ENCODE measurements at regions not wholly inside any gene's neighbourhood (a gene's known extent, or its start where the extent isn't known, plus 50 kb on each side); places are given as distances from the start of the nearest gene placed in this dataset.
"Not testable (repeated sequence)": the region's sequence is repeated elsewhere in the genome, so short reads cannot be mapped to it uniquely, and the experiment has no call there.

DNA sequence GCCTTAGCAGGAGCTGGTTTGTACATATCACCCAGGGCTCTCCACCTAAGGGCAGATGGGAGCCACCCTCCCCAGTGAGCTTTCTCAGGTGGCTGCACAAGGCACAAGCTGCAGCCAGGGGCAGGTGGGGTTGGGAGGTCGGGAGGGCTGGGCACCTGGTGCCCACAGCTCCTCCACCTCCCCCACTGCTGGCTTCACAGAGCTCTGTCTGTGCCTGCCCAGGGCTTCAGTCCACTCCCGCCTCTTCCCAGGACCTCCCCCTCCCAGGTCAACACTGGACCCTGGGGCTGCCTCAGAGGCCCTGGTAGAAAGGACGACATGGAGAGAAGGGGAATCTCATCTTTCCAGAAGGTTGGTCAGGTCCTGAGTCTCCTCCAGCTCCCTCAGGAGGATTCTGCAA, 55.6 kb upstream of the GOLGA6L6 start:
- CTCF ChIA-PET; intact Hi-C loops (cut with micrococcal nuclease; ENCODE audit: unreplicated experiment); DNase-seq (ENCODE audit: low read depth, low spot score); H3K4me3 ChIP-seq (ENCODE audit: low read depth in 2 of 2, low read length in 2 of 2); H3K36me3 ChIP-seq (ENCODE audit: control insufficient read depth, insufficient read depth, low read length); H3K27ac ChIP-seq (ENCODE audit: low read length); ATAC-seq; H3K9me3 ChIP-seq (ENCODE audit: control insufficient read depth, insufficient read depth, low read depth, low read length); POLR2A ChIA-PET; in situ Hi-C loops (cut with HindIII; ENCODE audit: low pct_unique_long_range_greater_than_20kb, low sequenced_read_pairs); H3K4me1 ChIP-seq (ENCODE audit: control insufficient read depth, insufficient read depth, low read length); H3K27me3 ChIP-seq (ENCODE audit: control insufficient read depth, insufficient read depth, low read length); BruUV-seq (replicated peaks): not testable (repeated sequence)

DNA sequence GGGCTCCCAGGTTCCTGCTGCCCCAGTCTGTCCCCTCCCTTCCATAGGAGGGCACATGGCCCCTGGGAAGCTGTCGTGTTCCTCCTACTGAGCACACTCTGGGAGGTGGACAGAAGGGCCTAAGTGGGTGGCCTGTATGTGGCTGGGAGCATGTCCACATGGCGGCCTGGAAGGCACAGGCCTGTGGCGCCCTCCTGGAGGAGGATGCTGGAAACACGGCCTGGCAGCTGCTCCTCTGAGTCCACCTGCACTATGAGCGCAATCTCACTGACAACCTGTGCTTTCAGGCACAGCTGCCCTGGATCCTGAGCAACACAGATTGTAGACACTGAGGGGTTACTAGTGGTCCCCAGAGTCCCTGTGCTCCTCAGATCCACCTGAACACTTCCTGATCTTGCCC, 52.6 kb upstream of the GOLGA6L6 start:
- intact Hi-C loops (cut with micrococcal nuclease; ENCODE audit: unreplicated experiment); in situ Hi-C loops (cut with HindIII; ENCODE audit: low pct_unique_long_range_greater_than_20kb, low sequenced_read_pairs); BruUV-seq (replicated peaks); H3K27me3 ChIP-seq (ENCODE audit: control insufficient read depth, insufficient read depth, low read length); H3K4me3 ChIP-seq (ENCODE audit: low read depth in 2 of 2, low read length in 2 of 2); H3K9me3 ChIP-seq (ENCODE audit: control insufficient read depth, insufficient read depth, low read depth, low read length); CTCF ChIA-PET; POLR2A ChIA-PET; H3K4me1 ChIP-seq (ENCODE audit: control insufficient read depth, insufficient read depth, low read length); H3K27ac ChIP-seq (ENCODE audit: low read length); DNase-seq (ENCODE audit: low read depth, low spot score); H3K36me3 ChIP-seq (ENCODE audit: control insufficient read depth, insufficient read depth, low read length): not testable (repeated sequence)
- peak; percentile 58 for ATAC-seq

DNA sequence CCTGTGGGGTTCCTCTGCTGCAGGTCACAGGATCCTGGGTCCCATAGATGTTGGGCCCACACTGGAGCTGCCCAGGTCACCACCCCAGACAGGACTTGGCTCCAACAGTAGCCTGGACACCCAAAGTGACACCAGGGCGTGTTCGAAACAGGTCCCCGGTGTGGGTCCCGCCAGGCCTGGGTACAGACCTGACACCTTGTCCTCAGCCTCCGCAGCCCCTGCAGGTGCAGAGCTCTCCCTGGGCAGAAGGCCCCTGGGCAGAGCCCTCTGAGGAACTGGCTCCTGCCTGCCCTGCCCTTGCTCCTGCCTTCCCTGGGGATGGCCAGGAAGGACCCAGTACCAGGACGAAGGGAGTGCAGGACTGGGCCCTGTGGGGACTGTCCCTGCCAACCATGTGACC, 50.3 kb upstream of the GOLGA6L6 start:
- DNase-seq (ENCODE audit: low read depth, low spot score); H3K4me3 ChIP-seq (ENCODE audit: low read depth in 2 of 2, low read length in 2 of 2); in situ Hi-C loops (cut with HindIII; ENCODE audit: low pct_unique_long_range_greater_than_20kb, low sequenced_read_pairs); intact Hi-C loops (cut with micrococcal nuclease; ENCODE audit: unreplicated experiment); H3K4me1 ChIP-seq (ENCODE audit: control insufficient read depth, insufficient read depth, low read length); H3K27me3 ChIP-seq (ENCODE audit: control insufficient read depth, insufficient read depth, low read length); H3K9me3 ChIP-seq (ENCODE audit: control insufficient read depth, insufficient read depth, low read depth, low read length); CTCF ChIA-PET; POLR2A ChIA-PET; H3K27ac ChIP-seq (ENCODE audit: low read length); BruUV-seq (replicated peaks); H3K36me3 ChIP-seq (ENCODE audit: control insufficient read depth, insufficient read depth, low read length): not testable (repeated sequence)
- ATAC-seq, result 0 out of 2 replicates have a peak, but pooled peaks have one; percentile 27
